ENCODE measurements at regions not wholly inside any gene's neighbourhood (a gene's known extent, or its start where the extent isn't known, plus 50 kb on each side); places are given as distances from the start of the nearest gene placed in this dataset.

GRCh38 chr9:3049636-3050035, 205.7 kb upstream of the PUM3 start:
- no peak for TF ChIP-seq CTCF (IDR thresholded peaks at IDR 0.05)
- no peak for TF ChIP-seq POLR2A (IDR thresholded peaks at IDR 0.05)

All from right lobe of liver (tissue), 4 donors.